Sigmoid colon (tissue), 6 donors: ENCODE measurements at regions not wholly inside any gene's neighbourhood (a gene's known extent, or its start where the extent isn't known, plus 50 kb on each side); places are given as distances from the start of the nearest gene placed in this dataset.
A peak's percentile ranks its signal among the peaks of the same experiment; 100 is the strongest.

ENCODE experiments used
- DNase-seq: peaks from one replicate; pipeline ENCODE4 v3.0.0-alpha.2; 2019
- H3K27ac ChIP-seq, 4 donors: fragments of 200-600 bp; sonication (generic); one replicate each; pipeline ENCODE4 v1.5.1; 2016 to 2019; ENCODE audit warnings: mild to moderate bottlenecking in 1 of 4
- H3K27me3 ChIP-seq, 3 donors: fragments of 200-600 bp; sonication (generic); one replicate each; pipeline ENCODE4 v1.5.1; 2019; ENCODE audit warnings: mild to moderate bottlenecking in 1 of 3
- H3K36me3 ChIP-seq, 4 donors: fragments of 200-600 bp; sonication (generic); one replicate each; pipeline ENCODE4 v1.5.1; 2016 to 2019
- H3K4me1 ChIP-seq, 4 donors: fragments of 200-600 bp; sonication (generic); one replicate each; pipeline ENCODE4 v1.5.1; 2017 to 2019
- H3K4me3 ChIP-seq, 4 donors: fragments of 200-600 bp; sonication (generic); one replicate each; pipeline ENCODE4 v1.5.1; 2017 to 2019; ENCODE audit warnings: mild to moderate bottlenecking in 2 of 4, moderate library complexity in 1 of 4
- H3K9me3 ChIP-seq, 4 donors: fragments of 200-600 bp in 3 of 4; sonication (generic) in 3 of 4; one replicate each; pipeline versions ENCODE4 v1.5.1 to v1.6.1; 2013 to 2019
- EP300 ChIP-seq, 4 donors: sonication (generic); formaldehyde crosslinking; IDR thresholded peaks; one replicate each; pipeline ENCODE4 v1.6.1; 2017; ENCODE audit warnings: antibody characterized with exemption in 4 of 4
- POLR2A ChIP-seq, 2 donors: fragments of 450-650 bp; IDR thresholded peaks; one replicate each; pipeline ENCODE4 v1.6.1; 2016; ENCODE audit warnings: antibody characterized with exemption in 2 of 2, mild to moderate bottlenecking in 2 of 2, moderate library complexity in 2 of 2
- POLR2AphosphoS5 ChIP-seq, 4 donors: sonication (generic); formaldehyde crosslinking; IDR thresholded peaks; one replicate each; pipeline ENCODE4 v1.6.1; 2017; ENCODE audit warnings: antibody characterized with exemption in 4 of 4
- WGBS, 2 donors: extraction: QIAGEN DNeasy Blood & Tissue Kit; methylation state at CpG; one replicate each; pipeline ENCODE4 v1.1.7; 2013; 5-methylcytosine and 5-hydroxymethylcytosine counted together
- intact Hi-C: fragments of 100-400 bp; cut with DNase I; formaldehyde crosslinking; loops from one replicate; pipeline ENCODE4 v1.15.1; 2023
- TF ChIP-seq, protein P1 (sequence below), 4 experiments: fragments of 450-650 bp in 3 of 4; fragments of 200-600 bp in 1 of 4; IDR thresholded peaks; one replicate each; pipeline ENCODE4 v1.5.1; 2016 to 2019; ENCODE audit warnings: antibody characterized with exemption in 4 of 4, mild to moderate bottlenecking in 3 of 4, moderate library complexity in 2 of 4
- donor health status: healthy with polysubstance abuse.
- donor health status: healthy.

DNA sequence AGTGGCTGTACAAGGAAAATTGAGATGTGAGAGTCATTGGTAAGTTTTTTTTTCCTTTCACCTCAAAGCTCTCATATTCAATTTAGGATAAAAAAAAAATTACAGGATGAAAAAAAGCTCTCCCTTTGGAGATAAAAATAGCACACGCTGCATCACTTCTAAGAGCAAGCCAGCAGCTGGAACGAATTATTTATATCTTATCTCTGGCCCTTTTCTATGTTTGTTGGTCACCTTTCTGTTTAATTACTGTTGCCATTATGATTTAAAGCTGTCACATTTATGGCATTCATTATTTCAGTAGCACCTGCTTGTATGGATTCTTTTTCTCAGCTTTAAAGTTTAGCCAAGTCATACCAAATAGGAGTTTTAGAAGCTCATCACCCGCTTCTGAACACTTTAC is 171.6 kb upstream of the PDZRN3 start:
- peaks cover 0 to 16% (median 8%) of the 10 kb centered on the region in 4 donors for H3K4me1 ChIP-seq
- TF ChIP-seq POLR2A (IDR thresholded peaks at IDR 0.05) (no peak), EP300 (IDR thresholded peaks at IDR 0.05) (no peak), POLR2AphosphoS5 (IDR thresholded peaks at IDR 0.05) (no peak)
- TF ChIP-seq, protein P1, sequence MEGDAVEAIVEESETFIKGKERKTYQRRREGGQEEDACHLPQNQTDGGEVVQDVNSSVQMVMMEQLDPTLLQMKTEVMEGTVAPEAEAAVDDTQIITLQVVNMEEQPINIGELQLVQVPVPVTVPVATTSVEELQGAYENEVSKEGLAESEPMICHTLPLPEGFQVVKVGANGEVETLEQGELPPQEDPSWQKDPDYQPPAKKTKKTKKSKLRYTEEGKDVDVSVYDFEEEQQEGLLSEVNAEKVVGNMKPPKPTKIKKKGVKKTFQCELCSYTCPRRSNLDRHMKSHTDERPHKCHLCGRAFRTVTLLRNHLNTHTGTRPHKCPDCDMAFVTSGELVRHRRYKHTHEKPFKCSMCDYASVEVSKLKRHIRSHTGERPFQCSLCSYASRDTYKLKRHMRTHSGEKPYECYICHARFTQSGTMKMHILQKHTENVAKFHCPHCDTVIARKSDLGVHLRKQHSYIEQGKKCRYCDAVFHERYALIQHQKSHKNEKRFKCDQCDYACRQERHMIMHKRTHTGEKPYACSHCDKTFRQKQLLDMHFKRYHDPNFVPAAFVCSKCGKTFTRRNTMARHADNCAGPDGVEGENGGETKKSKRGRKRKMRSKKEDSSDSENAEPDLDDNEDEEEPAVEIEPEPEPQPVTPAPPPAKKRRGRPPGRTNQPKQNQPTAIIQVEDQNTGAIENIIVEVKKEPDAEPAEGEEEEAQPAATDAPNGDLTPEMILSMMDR (IDR thresholded peaks at IDR 0.05), result no peak
- no peak overlapping the region for H3K4me3 ChIP-seq
- intact Hi-C loops, result no loop called here
- H3K27ac ChIP-seq, result peak overlapping the region in 1 of 4 donors; percentile 31
- no peak for DNase-seq
- H3K9me3 ChIP-seq, result no peaks in the 10 kb centered on the region
- WGBS, 2 donors, result 65 to 72% methylated on average over 3 of the region's 3 CpGs
- no peaks in the 10 kb centered on the region for H3K27me3 ChIP-seq
- H3K36me3 ChIP-seq, result no peaks in the 10 kb centered on the region

DNA sequence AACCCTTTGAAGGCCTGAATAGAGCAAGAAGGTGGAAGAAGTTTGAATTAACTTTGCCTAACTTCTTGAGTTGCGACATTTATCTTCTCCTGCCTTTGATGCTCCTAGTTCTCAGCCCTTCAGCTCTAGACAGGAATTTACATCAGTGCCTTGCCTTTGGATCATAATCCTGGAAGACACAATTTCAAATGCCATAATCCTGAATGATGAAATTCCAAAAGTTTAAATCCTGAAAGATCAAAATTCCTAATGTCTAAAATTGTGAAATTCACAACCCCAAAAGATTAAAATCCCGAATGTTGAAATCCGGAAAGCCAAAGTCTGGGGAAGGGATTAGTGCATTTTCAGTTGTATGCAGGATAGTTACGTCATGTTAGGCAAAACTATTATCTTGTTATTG is 166.6 kb upstream of the PDZRN3 start:
- Histone ChIP-seq H3K4me3 (no peak overlapping the region), H3K27ac (no peak overlapping the region), H3K4me1 (peaks cover 0 to 8% (median 4%) of the 10 kb centered on the region in 4 donors), H3K9me3 (no peaks in the 10 kb centered on the region), H3K27me3 (no peaks in the 10 kb centered on the region), H3K36me3 (no peaks in the 10 kb centered on the region)
- intact Hi-C loops, result no loop called here
- DNase-seq, result no peak
- 67 to 90% methylated on average over 4 of the region's 4 CpGs for WGBS, 2 donors
- TF ChIP-seq POLR2A (IDR thresholded peaks at IDR 0.05) (no peak), EP300 (IDR thresholded peaks at IDR 0.05) (no peak), POLR2AphosphoS5 (IDR thresholded peaks at IDR 0.05) (no peak)
- TF ChIP-seq, protein P1 (IDR thresholded peaks at IDR 0.05), result no peak

DNA sequence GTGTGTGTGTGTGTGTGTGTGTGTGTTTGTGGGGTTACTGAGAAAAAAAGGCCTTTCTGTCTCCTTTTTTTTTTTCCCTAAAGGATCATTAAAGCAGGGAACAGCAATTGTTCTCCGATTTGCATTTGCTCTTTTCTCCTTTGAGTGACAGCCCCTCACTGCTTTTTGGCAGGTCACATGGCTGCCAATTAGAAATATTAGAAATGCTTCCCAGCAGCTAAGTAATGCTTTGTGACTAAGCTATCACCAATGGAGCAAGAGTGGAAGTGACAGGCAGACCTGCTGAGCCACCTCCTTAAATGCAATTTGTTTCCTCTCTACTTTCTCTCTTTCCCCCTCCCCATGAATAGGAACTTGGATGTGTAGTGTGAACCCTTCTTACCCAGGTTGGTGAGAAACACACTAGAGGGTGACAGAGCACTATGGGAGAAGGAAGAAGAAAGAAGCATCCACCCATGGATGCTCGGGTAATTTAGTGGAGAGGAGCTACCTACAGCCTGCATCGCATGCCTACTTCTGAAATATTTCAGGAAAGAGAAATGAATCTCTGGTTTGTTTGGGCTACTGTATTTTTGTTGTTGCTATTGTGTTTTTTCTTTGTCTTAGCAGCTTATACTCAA is 165.2 kb upstream of the PDZRN3 start:
- no peak overlapping the region for H3K4me3 ChIP-seq
- H3K27me3 ChIP-seq, result no peaks in the 10 kb centered on the region
- TF ChIP-seq POLR2AphosphoS5 (IDR thresholded peaks at IDR 0.05), result no peak
- TF ChIP-seq, protein P1 (IDR thresholded peaks at IDR 0.05), result no peak
- TF ChIP-seq EP300 (IDR thresholded peaks at IDR 0.05), result no peak
- TF ChIP-seq POLR2A (IDR thresholded peaks at IDR 0.05), result no peak
- H3K27ac ChIP-seq, result no peak overlapping the region
- 87 to 91% methylated on average over 3 of the region's 3 CpGs for WGBS, 2 donors
- peaks cover 0 to 4% (median under 1%) of the 10 kb centered on the region in 4 donors for H3K4me1 ChIP-seq
- H3K36me3 ChIP-seq, result no peaks in the 10 kb centered on the region
- intact Hi-C loops, result no loop called here
- DNase-seq, result no peak
- H3K9me3 ChIP-seq, result no peaks in the 10 kb centered on the region

DNA sequence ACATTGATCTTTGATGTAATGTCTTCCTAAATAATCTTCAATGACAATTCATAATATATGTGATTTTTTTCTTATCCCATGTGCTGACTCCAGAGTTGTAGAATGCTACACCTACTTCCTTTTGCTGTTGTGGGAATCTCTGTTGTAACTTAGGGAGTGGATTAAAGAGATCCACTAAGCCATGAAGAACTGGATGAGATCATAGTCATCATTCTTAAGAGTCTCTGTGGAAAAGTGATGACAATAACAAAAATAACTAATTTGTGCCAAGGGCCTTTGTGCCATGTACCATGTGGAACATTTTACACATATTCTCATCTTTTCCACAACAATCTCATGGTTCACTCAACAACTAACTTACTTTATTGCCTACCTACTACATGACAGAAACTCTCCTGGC is 162.9 kb upstream of the PDZRN3 start:
- TF ChIP-seq EP300 (IDR thresholded peaks at IDR 0.05) (no peak), POLR2AphosphoS5 (IDR thresholded peaks at IDR 0.05) (no peak), POLR2A (IDR thresholded peaks at IDR 0.05) (no peak)
- TF ChIP-seq, protein P1 (IDR thresholded peaks at IDR 0.05), result no peak
- no peak for DNase-seq
- H3K27ac ChIP-seq, result no peak overlapping the region

DNA sequence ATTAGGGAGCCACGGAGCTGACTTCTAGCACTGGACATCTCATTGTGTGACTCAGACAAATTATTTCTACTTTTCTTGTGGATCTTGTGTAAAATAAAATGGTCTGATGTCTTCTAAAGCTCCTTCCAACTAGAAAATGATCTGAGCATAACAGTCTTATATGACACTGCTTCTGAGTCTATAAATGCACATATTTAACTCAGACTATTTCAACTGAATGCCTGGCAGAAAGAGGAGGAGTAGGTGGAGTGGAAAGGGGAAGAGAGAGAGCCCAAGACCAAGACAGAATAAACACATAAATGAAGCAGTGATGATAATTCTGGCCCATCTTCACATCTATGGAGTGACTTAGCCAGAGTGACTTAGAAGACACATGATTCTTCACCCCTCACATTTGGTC is 162.3 kb upstream of the PDZRN3 start:
- DNase-seq, result no peak
- Histone ChIP-seq H3K36me3 (no peaks in the 10 kb centered on the region), H3K4me1 (peaks cover 0 to 23% (median 14%) of the 10 kb centered on the region in 4 donors), H3K27me3 (no peaks in the 10 kb centered on the region), H3K4me3 (no peak overlapping the region), H3K27ac (no peak overlapping the region), H3K9me3 (no peaks in the 10 kb centered on the region)
- TF ChIP-seq, protein P1 (IDR thresholded peaks at IDR 0.05), result no peak
- TF ChIP-seq POLR2A (IDR thresholded peaks at IDR 0.05) (no peak), POLR2AphosphoS5 (IDR thresholded peaks at IDR 0.05) (no peak), EP300 (IDR thresholded peaks at IDR 0.05) (no peak)
- WGBS, 2 donors, result 84 to 88% methylated on average over 1 of the region's 1 CpG
- intact Hi-C loops, result no loop called here

More for the DNA sequence above, 162.9 kb upstream of the PDZRN3 start:
- Histone ChIP-seq H3K4me1 (peaks cover 0 to 23% (median 11%) of the 10 kb centered on the region in 4 donors), H3K27me3 (no peaks in the 10 kb centered on the region), H3K9me3 (no peaks in the 10 kb centered on the region), H3K4me3 (no peak overlapping the region), H3K36me3 (no peaks in the 10 kb centered on the region)
- intact Hi-C loops, result no loop called here
